ENCODE measurements at regions not wholly inside any gene's neighbourhood (a gene's known extent, or its start where the extent isn't known, plus 50 kb on each side); places are given as distances from the start of the nearest gene placed in this dataset.

GRCh38 chr4:133968174-133968573 lies 233.4 kb downstream of the PABPC4L start:
- Histone ChIP-seq H3K79me2 (ENCODE audit: control insufficient read depth, insufficient read depth, low read length, poor library complexity) (no peaks in the 10 kb centered on the region), H4K91ac (ENCODE audit: low read depth, low read length) (no peak overlapping the region), H3K79me1 (ENCODE audit: low read length) (no peaks in the 10 kb centered on the region), H2AFZ (ENCODE audit: insufficient read depth, low read length, poor library complexity) (no peak overlapping the region), H3K4ac (ENCODE audit: low read depth, low read length) (no peak overlapping the region), H3K4me3 (ENCODE audit: low read depth, low read length) (no peak overlapping the region), H2BK5ac (ENCODE audit: low read depth, low read length, poor library complexity) (no peak overlapping the region), H3K9ac (ENCODE audit: low read length) (no peak overlapping the region), H3K4me2 (ENCODE audit: low read length) (no peak overlapping the region), H3K4me1 (ENCODE audit: control insufficient read depth in 1 of 2, insufficient read depth in 2 of 2, low read length in 2 of 2) (no peaks in the 10 kb centered on the region), H2BK12ac (ENCODE audit: low read length) (no peak overlapping the region), H3K27me3 (ENCODE audit: insufficient read depth, low read length) (no peaks in the 10 kb centered on the region), H3K14ac (ENCODE audit: low read length) (no peak overlapping the region), H2AK5ac (ENCODE audit: low read length) (no peak overlapping the region), H3K23ac (ENCODE audit: low read length) (no peak overlapping the region), H3K27ac (ENCODE audit: low read depth, low read length) (no peak overlapping the region), H3K9me3 (ENCODE audit: insufficient read depth, low read depth, low read length) (no peaks in the 10 kb centered on the region), H4K8ac (ENCODE audit: low read depth, low read length) (no peak overlapping the region), H3K36me3 (ENCODE audit: control insufficient read depth in 1 of 2, insufficient read depth in 2 of 2, low read length in 2 of 2) (no peaks in the 10 kb centered on the region), H3K18ac (ENCODE audit: low read length) (no peak overlapping the region), H2BK120ac (ENCODE audit: insufficient read depth, low read length, poor library complexity) (no peak overlapping the region), H4K12ac (ENCODE audit: low read depth, low read length) (no peak overlapping the region)
- DNase-seq: no peak
- no CpG with 5 or more reads among the region's 3 CpGs for WGBS (ENCODE audit: extremely low coverage, insufficient coverage, insufficient read length)

DNA sequence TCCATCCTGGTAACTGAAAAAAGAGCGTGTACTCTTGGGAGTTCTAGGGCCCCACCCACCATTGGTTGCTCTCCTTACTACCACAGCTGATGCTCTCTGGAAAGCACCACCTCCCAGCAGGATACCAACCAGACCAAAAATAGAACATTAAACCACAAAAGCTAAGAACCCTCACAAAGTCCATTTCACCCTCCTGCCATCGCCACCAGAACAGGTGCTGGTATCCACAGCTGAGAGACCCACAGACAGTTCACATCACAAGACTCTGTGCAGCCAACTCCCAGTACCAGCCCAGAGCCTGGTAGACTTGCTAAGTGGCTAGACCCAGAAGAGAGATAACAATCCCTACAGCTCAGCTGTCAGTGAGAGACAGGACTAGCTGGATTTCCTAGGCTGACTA lies 240.6 kb downstream of the PABPC4L start:
- Histone ChIP-seq H3K79me2 (ENCODE audit: control insufficient read depth, insufficient read depth, low read length, poor library complexity) (no peaks in the 10 kb centered on the region), H3K79me1 (ENCODE audit: low read length) (no peaks in the 10 kb centered on the region), H3K36me3 (ENCODE audit: control insufficient read depth in 1 of 2, insufficient read depth in 2 of 2, low read length in 2 of 2) (no peaks in the 10 kb centered on the region), H2AFZ (ENCODE audit: insufficient read depth, low read length, poor library complexity) (no peak overlapping the region), H4K12ac (ENCODE audit: low read depth, low read length) (no peak overlapping the region), H3K4ac (ENCODE audit: low read depth, low read length) (no peak overlapping the region), H2AK5ac (ENCODE audit: low read length) (no peak overlapping the region), H3K27me3 (ENCODE audit: insufficient read depth, low read length) (no peaks in the 10 kb centered on the region), H3K14ac (ENCODE audit: low read length) (no peak overlapping the region), H3K23ac (ENCODE audit: low read length) (no peak overlapping the region), H2BK120ac (ENCODE audit: insufficient read depth, low read length, poor library complexity) (no peak overlapping the region), H4K8ac (ENCODE audit: low read depth, low read length) (no peak overlapping the region), H3K18ac (ENCODE audit: low read length) (no peak overlapping the region), H3K4me3 (ENCODE audit: low read depth, low read length) (no peak overlapping the region), H3K27ac (ENCODE audit: low read depth, low read length) (no peak overlapping the region), H2BK12ac (ENCODE audit: low read length) (no peak overlapping the region), H2BK5ac (ENCODE audit: low read depth, low read length, poor library complexity) (no peak overlapping the region), H3K4me1 (ENCODE audit: control insufficient read depth in 1 of 2, insufficient read depth in 2 of 2, low read length in 2 of 2) (peaks cover 0 to 3% of the 10 kb centered on the region in 2 experiments), H4K91ac (ENCODE audit: low read depth, low read length) (no peak overlapping the region), H3K9me3 (ENCODE audit: insufficient read depth, low read depth, low read length) (no peaks in the 10 kb centered on the region), H3K4me2 (ENCODE audit: low read length) (no peak overlapping the region), H3K9ac (ENCODE audit: low read length) (no peak overlapping the region)
- no CpG with 5 or more reads among the region's 2 CpGs for whole genome bisulfite sequencing (ENCODE audit: extremely low coverage, insufficient coverage, insufficient read length)
- DNase-seq: no peak

GRCh38 chr4:133943081-133943480 lies 258.5 kb downstream of the PABPC4L start:
- H3K4me2 ChIP-seq (ENCODE audit: low read length): no peak overlapping the region
- no peak overlapping the region for H3K9ac ChIP-seq (ENCODE audit: low read length)
- no peak overlapping the region for H3K14ac ChIP-seq (ENCODE audit: low read length)
- H3K79me1 ChIP-seq (ENCODE audit: low read length): no peaks in the 10 kb centered on the region
- H3K18ac ChIP-seq (ENCODE audit: low read length): no peak overlapping the region
- no peak overlapping the region for H2AK5ac ChIP-seq (ENCODE audit: low read length)
- no peaks in the 10 kb centered on the region for H3K27me3 ChIP-seq (ENCODE audit: insufficient read depth, low read length)
- no peak overlapping the region for H3K4ac ChIP-seq (ENCODE audit: low read depth, low read length)
- H4K12ac ChIP-seq (ENCODE audit: low read depth, low read length): no peak overlapping the region
- H2BK12ac ChIP-seq (ENCODE audit: low read length): no peak overlapping the region
- H3K9me3 ChIP-seq (ENCODE audit: insufficient read depth, low read depth, low read length): no peaks in the 10 kb centered on the region
- H3K4me3 ChIP-seq (ENCODE audit: low read depth, low read length): no peak overlapping the region
- no peak overlapping the region for H4K91ac ChIP-seq (ENCODE audit: low read depth, low read length)
- no peak overlapping the region for H2AFZ ChIP-seq (ENCODE audit: insufficient read depth, low read length, poor library complexity)
- DNase-seq: peak in 1 of 2 donors; percentile 42
- H2BK120ac ChIP-seq (ENCODE audit: insufficient read depth, low read length, poor library complexity): no peak overlapping the region
- no peak overlapping the region for H2BK5ac ChIP-seq (ENCODE audit: low read depth, low read length, poor library complexity)
- H3K27ac ChIP-seq (ENCODE audit: low read depth, low read length): no peak overlapping the region
- no peaks in the 10 kb centered on the region for H3K79me2 ChIP-seq (ENCODE audit: control insufficient read depth, insufficient read depth, low read length, poor library complexity)
- WGBS (ENCODE audit: extremely low coverage, insufficient coverage, insufficient read length): no CpG with 5 or more reads among the region's 1 CpG
- H4K8ac ChIP-seq (ENCODE audit: low read depth, low read length): no peak overlapping the region
- H3K4me1 ChIP-seq (ENCODE audit: control insufficient read depth in 1 of 2, insufficient read depth in 2 of 2, low read length in 2 of 2): peaks cover 0 to 1% of the 10 kb centered on the region in 2 experiments
- H3K36me3 ChIP-seq (ENCODE audit: control insufficient read depth in 1 of 2, insufficient read depth in 2 of 2, low read length in 2 of 2): peaks cover 0 to 2% of the 10 kb centered on the region in 2 experiments
- no peak overlapping the region for H3K23ac ChIP-seq (ENCODE audit: low read length)

DNA sequence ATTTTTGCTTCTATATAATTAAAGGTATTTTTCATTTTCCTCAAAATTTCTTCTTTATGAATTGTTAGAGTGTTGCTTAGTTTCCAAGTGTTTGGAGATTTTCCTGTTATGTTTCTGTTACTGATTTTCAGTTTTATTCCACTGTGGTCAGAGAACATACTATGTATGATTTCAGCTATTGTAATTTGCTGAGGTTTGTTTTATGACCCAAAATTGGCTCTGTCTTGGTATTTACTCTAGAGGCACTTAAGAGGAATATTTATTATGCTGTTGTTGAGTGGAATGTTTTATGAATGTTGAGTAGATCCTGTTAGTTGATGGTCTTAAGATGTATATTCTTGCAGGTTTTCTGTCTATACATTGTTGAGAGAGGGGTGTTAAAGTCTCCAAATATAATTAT lies 263.5 kb downstream of the PABPC4L start:
- Histone ChIP-seq H3K9ac (ENCODE audit: low read length) (no peak overlapping the region), H3K9me3 (ENCODE audit: insufficient read depth, low read depth, low read length) (no peaks in the 10 kb centered on the region), H2AFZ (ENCODE audit: insufficient read depth, low read length, poor library complexity) (no peak overlapping the region), H3K4me1 (ENCODE audit: control insufficient read depth in 1 of 2, insufficient read depth in 2 of 2, low read length in 2 of 2) (no peaks in the 10 kb centered on the region), H3K27ac (ENCODE audit: low read depth, low read length) (no peak overlapping the region), H3K79me1 (ENCODE audit: low read length) (no peaks in the 10 kb centered on the region), H3K23ac (ENCODE audit: low read length) (no peak overlapping the region), H3K18ac (ENCODE audit: low read length) (no peak overlapping the region), H3K4me2 (ENCODE audit: low read length) (no peak overlapping the region), H2BK12ac (ENCODE audit: low read length) (no peak overlapping the region), H3K4ac (ENCODE audit: low read depth, low read length) (no peak overlapping the region), H4K12ac (ENCODE audit: low read depth, low read length) (no peak overlapping the region), H2AK5ac (ENCODE audit: low read length) (no peak overlapping the region), H3K14ac (ENCODE audit: low read length) (no peak overlapping the region), H3K79me2 (ENCODE audit: control insufficient read depth, insufficient read depth, low read length, poor library complexity) (no peaks in the 10 kb centered on the region), H2BK120ac (ENCODE audit: insufficient read depth, low read length, poor library complexity) (no peak overlapping the region), H3K36me3 (ENCODE audit: control insufficient read depth in 1 of 2, insufficient read depth in 2 of 2, low read length in 2 of 2) (no peaks in the 10 kb centered on the region), H3K27me3 (ENCODE audit: insufficient read depth, low read length) (no peaks in the 10 kb centered on the region), H3K4me3 (ENCODE audit: low read depth, low read length) (no peak overlapping the region), H2BK5ac (ENCODE audit: low read depth, low read length, poor library complexity) (no peak overlapping the region), H4K91ac (ENCODE audit: low read depth, low read length) (no peak overlapping the region), H4K8ac (ENCODE audit: low read depth, low read length) (no peak overlapping the region)
- DNase-seq: no peak
